ENCODE measurements at regions not wholly inside any gene's neighbourhood (a gene's known extent, or its start where the extent isn't known, plus 50 kb on each side); places are given as distances from the start of the nearest gene placed in this dataset.

DNA sequence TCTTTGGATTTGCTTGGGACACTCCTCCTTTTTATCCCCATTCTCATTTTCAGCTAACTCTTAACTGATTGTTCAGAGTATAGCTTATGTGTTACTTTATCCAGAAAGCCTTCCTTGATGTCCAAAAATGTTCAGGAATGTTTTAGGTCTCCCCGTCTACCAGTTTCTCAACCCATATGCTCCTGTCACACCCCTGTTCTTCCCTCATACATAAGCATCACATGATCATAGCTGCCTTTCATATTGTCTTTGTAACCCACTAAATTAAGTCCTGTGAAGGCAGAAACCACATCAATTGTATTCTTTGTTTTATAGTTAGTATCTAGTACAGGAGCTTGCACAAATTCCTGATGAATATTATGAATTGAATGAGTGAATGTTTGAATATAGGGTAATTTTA lies 321.9 kb upstream of the ACTBL2 start:
- no peak for ATAC-seq (ENCODE audit: low read depth)
- POLR2A ChIA-PET, result no interaction called here
- no peaks in the 10 kb centered on the region for H3K36me3 Mint-ChIP-seq
- no peak overlapping the region for H3K4me3 Mint-ChIP-seq
- no peak overlapping the region for H3K27ac Mint-ChIP-seq
- no peak for DNase-seq
- H3K9me3 Mint-ChIP-seq, result no peaks in the 10 kb centered on the region
- H3K4me1 Mint-ChIP-seq, result no peaks in the 10 kb centered on the region
- peaks cover 2% of the 10 kb centered on the region for H3K27me3 Mint-ChIP-seq

DNA sequence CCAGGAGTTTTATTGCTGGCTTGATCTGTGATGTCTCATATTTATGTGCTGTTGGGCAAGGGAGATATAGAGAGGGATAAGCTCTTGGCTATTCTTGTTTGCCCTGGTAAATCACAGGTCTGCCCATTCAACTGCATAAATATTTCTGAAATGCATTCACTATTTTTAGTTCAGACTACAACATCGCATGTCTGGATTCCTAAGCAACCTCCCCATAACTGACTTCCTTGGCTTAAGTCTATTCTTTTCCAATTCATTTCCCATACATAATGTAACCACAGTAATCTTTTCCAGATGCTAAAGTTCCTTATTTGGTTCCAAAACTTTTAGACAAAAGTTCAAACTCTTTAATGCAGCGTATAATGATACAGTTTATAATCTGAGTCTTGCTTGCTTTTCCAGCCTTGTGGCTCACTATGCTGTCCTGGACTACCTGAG lies 321.4 kb upstream of the ACTBL2 start:
- DNase-seq (no peak), ATAC-seq (ENCODE audit: low read depth) (no peak)
- no peak overlapping the region for H3K27ac Mint-ChIP-seq
- no peaks in the 10 kb centered on the region for H3K4me1 Mint-ChIP-seq
- POLR2A ChIA-PET, result no interaction called here
- peaks cover 2% of the 10 kb centered on the region for H3K27me3 Mint-ChIP-seq
- no peak overlapping the region for H3K4me3 Mint-ChIP-seq
- no peaks in the 10 kb centered on the region for H3K36me3 Mint-ChIP-seq
- H3K9me3 Mint-ChIP-seq, result no peaks in the 10 kb centered on the region

DNA sequence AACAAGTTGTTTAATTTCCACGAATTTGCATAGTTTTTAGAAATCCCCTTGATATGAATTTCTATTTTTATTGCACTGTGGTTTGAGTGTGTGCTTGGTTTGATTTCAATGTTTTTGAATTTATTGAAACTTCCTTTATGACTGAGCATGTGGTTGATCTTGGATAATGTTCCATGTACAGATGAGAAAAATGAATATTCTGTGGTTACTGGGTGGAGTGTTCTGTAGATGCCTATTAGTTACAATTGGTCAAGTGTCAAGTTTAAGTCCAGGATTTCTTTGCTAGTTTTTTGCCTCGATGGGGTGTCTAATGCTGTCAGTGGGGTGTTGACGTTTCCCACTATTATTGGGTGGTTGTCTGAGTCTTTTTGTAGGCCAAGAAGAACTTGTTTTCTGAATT lies 319.5 kb upstream of the ACTBL2 start:
- no peak overlapping the region for H3K4me3 Mint-ChIP-seq
- H3K9me3 Mint-ChIP-seq, result no peaks in the 10 kb centered on the region
- H3K4me1 Mint-ChIP-seq, result no peaks in the 10 kb centered on the region
- H3K27me3 Mint-ChIP-seq, result no peaks in the 10 kb centered on the region
- H3K36me3 Mint-ChIP-seq, result no peaks in the 10 kb centered on the region
- POLR2A ChIA-PET, result no interaction called here
- DNase-seq (no peak), ATAC-seq (ENCODE audit: low read depth) (no peak)
- H3K27ac Mint-ChIP-seq, result no peak overlapping the region

DNA sequence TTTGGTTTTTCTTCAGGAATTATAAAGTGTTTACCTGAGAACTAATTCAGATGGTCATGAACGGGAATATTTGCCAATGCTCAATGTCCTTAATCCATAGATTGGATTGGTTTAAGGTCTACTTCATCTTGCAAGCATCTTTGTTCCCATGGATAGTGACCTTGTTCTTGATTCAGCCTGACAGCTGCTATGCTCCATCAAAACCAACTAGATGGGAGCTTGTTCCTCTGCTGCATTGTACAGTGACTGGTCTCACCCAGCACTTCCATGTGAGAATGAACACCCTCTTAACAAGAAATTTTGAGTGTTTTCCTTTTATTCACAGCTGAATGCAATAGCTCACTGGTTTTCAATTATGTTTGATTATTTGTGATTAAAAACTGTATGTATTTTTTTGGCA lies 312.6 kb upstream of the ACTBL2 start:
- DNase-seq, result no peak
- Mint-ChIP-seq H3K36me3 (no peaks in the 10 kb centered on the region), H3K27me3 (peaks cover 1% of the 10 kb centered on the region), H3K27ac (no peak overlapping the region), H3K9me3 (no peaks in the 10 kb centered on the region), H3K4me1 (no peaks in the 10 kb centered on the region), H3K4me3 (no peak overlapping the region)
- POLR2A ChIA-PET, result no interaction called here
- ATAC-seq (ENCODE audit: low read depth), result no peak

DNA sequence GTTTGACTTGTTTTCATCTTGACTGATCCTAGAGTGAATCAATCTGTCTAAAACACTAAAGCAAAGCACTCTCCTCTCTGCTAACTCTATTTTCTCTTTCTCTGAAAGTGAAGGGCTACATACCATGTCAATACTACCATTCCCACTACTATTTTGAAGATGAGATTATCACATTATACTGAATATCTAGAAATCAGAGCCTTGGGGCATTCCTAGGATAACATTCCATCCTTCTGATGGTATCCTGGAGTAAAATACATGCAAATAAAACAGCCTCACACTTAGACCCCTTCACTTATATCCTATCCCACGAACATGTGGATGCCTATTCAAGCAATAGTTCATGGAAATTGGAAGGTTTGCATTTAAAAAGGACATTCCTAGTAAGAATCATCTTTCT lies 309.3 kb upstream of the ACTBL2 start:
- no peaks in the 10 kb centered on the region for H3K9me3 Mint-ChIP-seq
- no peaks in the 10 kb centered on the region for H3K36me3 Mint-ChIP-seq
- ATAC-seq (ENCODE audit: low read depth), result no peak
- peaks cover 14% of the 10 kb centered on the region for H3K27me3 Mint-ChIP-seq
- H3K27ac Mint-ChIP-seq, result no peak overlapping the region
- H3K4me1 Mint-ChIP-seq, result no peaks in the 10 kb centered on the region
- no peak overlapping the region for H3K4me3 Mint-ChIP-seq
- POLR2A ChIA-PET, result no interaction called here
- no peak for DNase-seq

DNA sequence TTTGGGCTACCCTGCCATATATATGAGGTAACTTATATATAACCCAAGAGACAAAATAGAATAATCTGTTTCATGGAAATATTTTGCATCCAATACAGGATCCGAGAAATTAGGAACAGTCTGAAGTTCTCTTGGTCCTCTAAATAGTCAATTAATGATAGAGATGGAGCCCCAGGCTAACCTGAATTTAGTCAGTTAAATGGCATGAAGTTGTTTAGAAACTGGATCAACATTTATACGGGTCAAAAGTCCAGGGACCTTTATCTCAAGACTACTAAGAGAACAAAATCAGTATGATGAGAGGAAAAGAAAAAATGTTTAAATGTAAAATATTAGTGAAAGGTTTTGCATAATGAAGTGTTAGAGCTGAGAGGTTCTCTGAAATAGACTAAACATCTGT lies 303.3 kb upstream of the ACTBL2 start:
- POLR2A ChIA-PET, result no interaction called here
- Mint-ChIP-seq H3K9me3 (no peaks in the 10 kb centered on the region), H3K4me3 (no peak overlapping the region), H3K27me3 (peaks cover 17% of the 10 kb centered on the region), H3K27ac (no peak overlapping the region), H3K4me1 (no peaks in the 10 kb centered on the region), H3K36me3 (no peaks in the 10 kb centered on the region)
- DNase-seq (no peak), ATAC-seq (ENCODE audit: low read depth) (no peak)

DNA sequence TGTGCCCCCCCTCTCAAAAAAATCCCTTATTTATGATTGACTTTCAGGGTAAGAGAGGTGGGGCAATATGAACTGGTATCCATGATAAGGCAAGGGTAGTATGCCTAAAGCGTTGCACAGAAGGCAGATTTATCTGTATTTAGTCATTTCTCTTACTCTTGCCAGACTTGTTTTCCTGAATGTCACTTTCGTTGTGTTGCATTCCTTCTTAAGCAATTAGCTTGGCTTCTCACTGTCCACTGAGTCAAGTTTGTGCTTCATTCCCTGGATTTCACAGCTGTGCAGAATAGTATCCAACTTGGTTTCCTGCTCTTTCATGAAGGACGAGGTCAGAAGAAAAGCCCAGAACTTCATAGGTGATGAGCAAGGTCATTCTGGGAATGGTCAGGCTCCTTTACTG lies 301.5 kb upstream of the ACTBL2 start:
- H3K27ac Mint-ChIP-seq, result no peak overlapping the region
- H3K36me3 Mint-ChIP-seq, result no peaks in the 10 kb centered on the region
- H3K27me3 Mint-ChIP-seq, result peaks cover 11% of the 10 kb centered on the region
- H3K9me3 Mint-ChIP-seq, result no peaks in the 10 kb centered on the region
- ATAC-seq (ENCODE audit: low read depth), result no peak
- H3K4me3 Mint-ChIP-seq, result no peak overlapping the region
- POLR2A ChIA-PET, result no interaction called here
- no peak for DNase-seq
- H3K4me1 Mint-ChIP-seq, result no peaks in the 10 kb centered on the region

DNA sequence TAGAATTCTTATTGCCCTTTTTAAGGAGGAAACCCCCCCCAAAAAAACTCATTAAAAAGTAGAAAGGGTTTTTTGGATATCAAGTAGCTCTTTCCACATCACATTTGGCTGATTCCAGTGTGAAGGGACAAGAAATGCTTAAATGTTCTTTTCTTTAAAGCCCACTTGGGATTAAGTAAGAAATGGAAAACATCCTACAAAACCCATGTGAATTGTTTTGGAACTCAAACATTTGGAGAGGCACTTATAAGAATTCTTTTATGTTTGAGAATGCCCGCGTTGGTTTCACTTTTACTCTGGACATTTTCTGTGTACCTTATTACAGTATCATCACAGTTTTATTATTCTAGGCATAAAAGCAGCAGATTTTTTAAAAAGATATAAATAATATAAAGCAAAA lies 301.1 kb upstream of the ACTBL2 start:
- no peak for ATAC-seq (ENCODE audit: low read depth)
- Mint-ChIP-seq H3K36me3 (no peaks in the 10 kb centered on the region), H3K9me3 (no peaks in the 10 kb centered on the region), H3K27me3 (peaks cover 10% of the 10 kb centered on the region), H3K27ac (no peak overlapping the region), H3K4me1 (no peaks in the 10 kb centered on the region), H3K4me3 (no peak overlapping the region)
- no peak for DNase-seq
- POLR2A ChIA-PET, result no interaction called here

DNA sequence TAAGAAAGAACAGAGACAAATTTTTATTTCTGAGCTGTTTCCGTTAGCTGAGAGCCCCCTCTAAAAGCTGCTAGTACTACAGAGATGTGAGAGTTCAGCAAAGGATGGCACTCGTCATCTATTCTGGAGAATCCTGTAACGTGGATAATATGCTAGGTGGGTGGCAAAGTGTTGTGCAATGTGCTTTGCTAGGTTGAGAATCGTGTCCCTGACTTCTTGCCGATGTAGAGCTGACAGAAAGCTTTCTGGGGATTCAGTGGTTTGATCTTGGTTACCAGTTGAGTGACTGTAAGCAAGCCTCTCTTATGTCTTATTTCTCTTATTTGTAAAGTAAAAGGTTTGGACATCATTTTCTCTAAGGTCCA lies 298.3 kb upstream of the ACTBL2 start:
- H3K4me1 Mint-ChIP-seq, result no peaks in the 10 kb centered on the region
- POLR2A ChIA-PET, result no interaction called here
- no peaks in the 10 kb centered on the region for H3K9me3 Mint-ChIP-seq
- ATAC-seq (ENCODE audit: low read depth) (no peak), DNase-seq (no peak)
- H3K27me3 Mint-ChIP-seq, result peaks cover 1% of the 10 kb centered on the region
- H3K36me3 Mint-ChIP-seq, result no peaks in the 10 kb centered on the region
- no peak overlapping the region for H3K4me3 Mint-ChIP-seq
- H3K27ac Mint-ChIP-seq, result no peak overlapping the region

DNA sequence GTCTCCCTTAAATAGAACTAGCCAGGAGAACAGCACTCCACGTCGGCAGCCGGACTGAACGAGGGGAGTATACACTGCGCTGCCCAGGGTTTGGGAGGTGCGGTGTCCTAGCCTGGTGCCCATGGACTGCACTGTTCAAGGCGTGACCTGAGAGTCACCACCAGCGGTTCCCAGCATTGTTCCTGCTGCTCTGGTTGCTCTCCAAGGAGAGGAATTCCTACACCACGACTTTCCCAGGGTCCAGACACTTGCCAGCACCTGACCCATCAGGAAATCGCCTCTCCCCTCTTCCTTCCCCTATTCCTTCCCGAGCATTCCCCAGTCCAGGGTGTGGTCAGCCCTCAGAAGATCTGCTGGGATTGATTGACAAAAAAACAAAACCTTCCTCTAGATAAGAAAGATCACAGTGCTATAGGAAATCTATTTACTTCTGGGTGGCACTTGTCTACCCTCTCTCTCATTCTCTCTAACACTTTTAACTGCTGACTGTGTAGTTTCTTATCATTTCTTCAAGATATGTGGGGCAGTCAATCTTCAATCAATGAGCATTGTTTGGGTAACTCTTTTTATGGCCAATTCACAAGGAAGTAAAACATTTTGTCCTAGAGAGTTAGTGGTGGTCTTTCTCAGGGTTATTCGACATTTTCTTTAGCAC lies 297.8 kb upstream of the ACTBL2 start:
- no peak overlapping the region for H3K4me3 Mint-ChIP-seq
- H3K4me1 Mint-ChIP-seq, result no peaks in the 10 kb centered on the region
- POLR2A ChIA-PET, result no interaction called here
- no peak overlapping the region for H3K27ac Mint-ChIP-seq
- no peaks in the 10 kb centered on the region for H3K36me3 Mint-ChIP-seq
- ATAC-seq (ENCODE audit: low read depth) (no peak), DNase-seq (no peak)
- no peaks in the 10 kb centered on the region for H3K9me3 Mint-ChIP-seq
- H3K27me3 Mint-ChIP-seq, result no peaks in the 10 kb centered on the region

DNA sequence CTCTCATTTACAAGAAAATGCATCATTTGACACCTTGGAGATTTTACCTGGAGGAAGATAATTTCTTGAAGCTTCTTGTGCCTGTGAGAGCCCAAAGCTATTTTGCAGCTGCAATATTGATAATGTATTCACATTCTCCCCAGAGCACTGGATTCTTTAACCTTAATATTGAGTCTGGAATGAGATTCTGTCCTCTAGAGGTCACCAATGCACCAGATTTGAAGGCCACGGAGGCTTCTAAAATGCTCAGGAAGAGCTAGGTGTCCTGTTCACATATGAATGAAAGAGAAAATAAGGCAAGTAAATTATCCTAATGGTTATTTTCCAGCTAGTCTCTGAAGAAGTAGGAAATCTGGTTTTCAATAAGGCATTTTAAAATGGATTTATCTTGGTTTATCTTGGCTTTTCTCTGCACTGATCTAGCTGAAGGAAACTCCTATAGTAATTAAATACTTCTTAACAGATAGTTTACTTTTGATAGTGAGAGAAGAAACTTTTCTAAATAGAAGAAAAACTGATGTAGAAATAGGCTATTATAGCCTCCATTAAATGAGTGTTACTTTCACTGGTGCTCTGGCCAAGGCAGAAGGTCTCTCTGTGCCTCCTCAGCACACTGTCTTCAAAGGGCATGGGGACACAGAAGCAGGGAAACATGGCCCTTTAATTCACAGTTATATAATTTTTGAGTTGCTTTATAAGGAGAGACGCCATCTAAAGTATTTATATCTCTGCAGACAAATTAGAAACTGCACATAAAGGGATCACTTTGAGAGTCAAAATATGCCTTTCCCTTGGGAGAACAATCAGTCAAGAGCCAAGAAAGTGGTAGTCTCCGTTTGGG lies 297.0 kb upstream of the ACTBL2 start:
- H3K4me1 Mint-ChIP-seq, result no peaks in the 10 kb centered on the region
- DNase-seq, result no peak
- ATAC-seq (ENCODE audit: low read depth), result no peak
- no peaks in the 10 kb centered on the region for H3K9me3 Mint-ChIP-seq
- H3K4me3 Mint-ChIP-seq, result no peak overlapping the region
- no peaks in the 10 kb centered on the region for H3K27me3 Mint-ChIP-seq
- POLR2A ChIA-PET, result no interaction called here
- H3K36me3 Mint-ChIP-seq, result no peaks in the 10 kb centered on the region
- no peak overlapping the region for H3K27ac Mint-ChIP-seq

DNA sequence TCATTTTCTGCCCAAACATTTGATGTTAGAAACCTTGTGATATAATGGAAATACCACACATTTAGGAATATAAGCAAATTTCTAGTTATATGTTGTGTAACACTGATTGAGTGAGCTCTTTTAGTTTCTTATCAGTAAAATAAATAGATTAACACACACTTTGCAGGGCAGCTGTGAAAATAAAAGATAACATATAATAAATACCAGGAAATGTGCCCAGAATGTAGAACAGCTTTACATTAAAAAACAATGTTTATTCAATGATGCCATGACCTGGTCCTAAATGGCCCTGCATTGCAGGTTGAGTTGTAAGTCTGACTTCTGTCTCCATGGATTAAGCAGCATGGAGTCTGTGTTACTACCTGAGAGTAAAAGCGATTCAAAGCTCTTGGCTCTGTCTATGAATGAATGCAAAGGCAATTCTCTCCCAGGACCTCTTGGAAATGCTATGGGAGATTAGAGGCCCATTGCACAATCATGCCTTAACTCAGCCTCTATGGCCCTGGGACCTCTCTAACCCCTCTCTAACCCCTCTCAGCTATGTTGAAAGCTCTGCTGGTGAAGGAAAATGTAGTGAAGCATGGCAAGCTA lies 296.0 kb upstream of the ACTBL2 start:
- Mint-ChIP-seq H3K36me3 (no peaks in the 10 kb centered on the region), H3K9me3 (no peaks in the 10 kb centered on the region), H3K27ac (no peak overlapping the region), H3K4me3 (no peak overlapping the region), H3K27me3 (no peaks in the 10 kb centered on the region), H3K4me1 (no peaks in the 10 kb centered on the region)
- ATAC-seq (ENCODE audit: low read depth) (no peak), DNase-seq (no peak)
- POLR2A ChIA-PET, result no interaction called here

DNA sequence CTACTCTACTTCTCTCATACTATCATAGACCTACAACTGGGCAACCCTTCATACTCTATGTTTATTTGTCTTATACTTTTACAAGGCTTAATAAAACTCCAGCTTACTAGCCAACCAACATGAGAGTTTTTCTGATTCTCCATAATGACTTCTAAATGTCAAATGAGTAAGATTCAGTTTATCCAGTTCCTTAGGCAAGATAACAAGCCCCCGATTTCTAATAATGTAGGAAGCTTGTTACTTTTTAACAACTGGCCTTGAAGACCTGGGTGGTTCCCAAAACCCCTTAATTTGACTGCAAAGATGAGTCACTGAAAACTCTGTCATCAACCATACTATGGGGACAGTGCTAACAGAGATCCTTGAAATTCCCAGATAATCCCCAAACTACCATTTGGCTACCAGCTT lies 294.6 kb upstream of the ACTBL2 start:
- no peaks in the 10 kb centered on the region for H3K36me3 Mint-ChIP-seq
- POLR2A ChIA-PET, result no interaction called here
- DNase-seq, result no peak
- H3K27me3 Mint-ChIP-seq, result no peaks in the 10 kb centered on the region
- H3K4me3 Mint-ChIP-seq, result no peak overlapping the region
- no peaks in the 10 kb centered on the region for H3K9me3 Mint-ChIP-seq
- H3K27ac Mint-ChIP-seq, result no peak overlapping the region
- no peaks in the 10 kb centered on the region for H3K4me1 Mint-ChIP-seq
- ATAC-seq (ENCODE audit: low read depth), result no peak

DNA sequence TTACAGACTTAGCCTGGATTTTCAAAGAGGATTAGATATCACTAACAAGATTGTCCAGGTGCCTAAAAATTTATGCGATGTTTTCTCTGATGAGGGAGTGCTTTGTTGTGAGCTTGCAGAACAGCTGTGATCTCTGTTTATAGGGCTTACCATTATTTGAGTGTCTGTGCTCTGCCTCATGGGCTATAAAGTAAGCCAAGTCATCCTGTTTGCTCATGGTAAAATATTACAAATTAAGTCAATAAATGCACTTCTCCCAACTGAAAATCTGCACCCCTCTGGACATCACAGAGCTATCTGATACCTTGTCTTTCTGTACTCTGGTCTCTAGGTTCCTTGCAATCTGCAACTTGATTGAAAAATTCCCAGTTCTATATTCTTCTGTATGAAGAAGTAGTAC lies 293.4 kb upstream of the ACTBL2 start:
- Mint-ChIP-seq H3K4me1 (no peaks in the 10 kb centered on the region), H3K36me3 (no peaks in the 10 kb centered on the region), H3K27me3 (peaks cover 1% of the 10 kb centered on the region), H3K4me3 (no peak overlapping the region), H3K27ac (no peak overlapping the region), H3K9me3 (no peaks in the 10 kb centered on the region)
- DNase-seq (no peak), ATAC-seq (ENCODE audit: low read depth) (no peak)
- POLR2A ChIA-PET, result no interaction called here

Data from activated naive CD8-positive, alpha-beta T cell treated with anti-CD3 and anti-CD28 coated beads, Interleukin-2, amount 10 ng/mL, durations not matched to agents 7 days and 5 days (primary cell).